OCI-LY1 (cell line): ENCODE measurements at regions not wholly inside any gene's neighbourhood (a gene's known extent, or its start where the extent isn't known, plus 50 kb on each side); places are given as distances from the start of the nearest gene placed in this dataset.

Experiments used
- CTCF ChIP-seq: fragments of 200-600 bp; sonication (generic), shearing (Covaris generic); IDR thresholded peaks from 2 replicates; pipeline ENCODE4 v1.5.1; 2017; ENCODE audit warnings: mild to moderate bottlenecking, antibody characterized with exemption, low read length, moderate library complexity, mixed read lengths
- EZH2 ChIP-seq: fragments of 200-600 bp; sonication (generic), shearing (Covaris generic); IDR thresholded peaks from 2 replicates; pipeline ENCODE4 v1.8.0; 2017; ENCODE audit warnings: borderline replicate concordance, mixed run types, mild to moderate bottlenecking, antibody characterized with exemption, low read length, moderate library complexity, mixed read lengths

DNA sequence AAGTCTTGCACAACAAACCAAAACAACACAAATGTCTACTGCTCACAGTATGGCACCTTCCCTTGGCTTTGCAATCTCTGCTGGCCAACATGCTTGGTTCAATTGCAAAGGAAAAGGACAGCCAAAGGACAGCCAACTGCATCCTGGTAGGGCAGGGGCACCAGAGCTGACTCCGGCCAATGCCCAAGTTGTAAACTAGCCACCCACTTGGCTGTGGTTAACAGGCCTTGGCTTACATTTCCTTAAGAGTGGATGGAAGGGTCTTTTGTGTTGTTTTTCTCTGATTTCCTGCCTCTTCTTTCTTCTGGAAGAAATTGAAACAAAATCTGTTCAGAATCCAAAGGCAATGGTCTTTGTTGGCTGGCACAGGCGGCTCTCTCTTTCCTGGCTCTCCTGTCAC is 119.1 kb upstream of the TRIB2 start:
- no peak for TF ChIP-seq CTCF
- no peak for TF ChIP-seq EZH2
